Breast epithelium (tissue), 3 donors: ENCODE measurements at regions not wholly inside any gene's neighbourhood (a gene's known extent, or its start where the extent isn't known, plus 50 kb on each side); places are given as distances from the start of the nearest gene placed in this dataset.

Experiments
- POLR2A ChIP-seq: fragments of 450-650 bp; IDR thresholded peaks from one replicate; pipeline ENCODE4 v1.6.1; 2016; ENCODE audit warnings: antibody characterized with exemption, mild to moderate bottlenecking, moderate library complexity
- TF ChIP-seq, protein P1 (sequence below), 3 donors: fragments of 450-650 bp; IDR thresholded peaks; one replicate each; pipeline ENCODE4 v1.5.1; 2016 to 2017; ENCODE audit warnings: antibody characterized with exemption in 3 of 3, mild to moderate bottlenecking in 3 of 3, moderate library complexity in 3 of 3

GRCh38 chr10:28220811-28221210 lies 82.1 kb downstream of the MPP7 start:
- TF ChIP-seq, protein P1, sequence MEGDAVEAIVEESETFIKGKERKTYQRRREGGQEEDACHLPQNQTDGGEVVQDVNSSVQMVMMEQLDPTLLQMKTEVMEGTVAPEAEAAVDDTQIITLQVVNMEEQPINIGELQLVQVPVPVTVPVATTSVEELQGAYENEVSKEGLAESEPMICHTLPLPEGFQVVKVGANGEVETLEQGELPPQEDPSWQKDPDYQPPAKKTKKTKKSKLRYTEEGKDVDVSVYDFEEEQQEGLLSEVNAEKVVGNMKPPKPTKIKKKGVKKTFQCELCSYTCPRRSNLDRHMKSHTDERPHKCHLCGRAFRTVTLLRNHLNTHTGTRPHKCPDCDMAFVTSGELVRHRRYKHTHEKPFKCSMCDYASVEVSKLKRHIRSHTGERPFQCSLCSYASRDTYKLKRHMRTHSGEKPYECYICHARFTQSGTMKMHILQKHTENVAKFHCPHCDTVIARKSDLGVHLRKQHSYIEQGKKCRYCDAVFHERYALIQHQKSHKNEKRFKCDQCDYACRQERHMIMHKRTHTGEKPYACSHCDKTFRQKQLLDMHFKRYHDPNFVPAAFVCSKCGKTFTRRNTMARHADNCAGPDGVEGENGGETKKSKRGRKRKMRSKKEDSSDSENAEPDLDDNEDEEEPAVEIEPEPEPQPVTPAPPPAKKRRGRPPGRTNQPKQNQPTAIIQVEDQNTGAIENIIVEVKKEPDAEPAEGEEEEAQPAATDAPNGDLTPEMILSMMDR (IDR thresholded peaks at IDR 0.05) = no peak
- no peak for TF ChIP-seq POLR2A
